SK-N-SH (cell line): ENCODE measurements at regions not wholly inside any gene's neighbourhood (a gene's known extent, or its start where the extent isn't known, plus 50 kb on each side); places are given as distances from the start of the nearest gene placed in this dataset.

Source experiments
- CTCF ChIA-PET: fragments of 300-600, 350-600 bp; formaldehyde crosslinking; extraction: SDS; loops from one replicate; lab custom pipeline; 2021; lab: Yijun Ruan, JAX
- POLR2A ChIA-PET: fragments of 350-600 bp; sonication (Branson Sonifier 250); formaldehyde crosslinking; extraction: SDS; loops from one replicate; lab custom pipeline; 2020; ENCODE audit warnings: antibody characterized with exemption, inconsistent platforms; lab: Yijun Ruan, JAX
- DNase-seq: peaks from one replicate; pipeline ENCODE4 v3.0.0; 2012
- H2AFZ ChIP-seq: fragments of 200-600 bp; sonication (generic); 2 replicates; pipeline ENCODE4 v1.8.1; 2016; ENCODE audit warnings: antibody characterized with exemption, mild to moderate bottlenecking, low read depth
- H3F3A ChIP-seq: fragments of 200-600 bp; sonication (generic); replicated peaks from 2 replicates; pipeline ENCODE3; 2016; ENCODE audit warnings: antibody characterized with exemption, mild to moderate bottlenecking; ENCODE audit not compliant: insufficient read depth
- H3K27ac ChIP-seq, 2 experiments: fragments of 200-500 bp in 1 of 2; fragments of 200-600 bp in 1 of 2; sonication (Bioruptor generic) in 1 of 2; sonication (generic), shearing (Covaris generic) in 1 of 2; 2 replicates each; pipeline versions ENCODE4 v1.5.1 to v1.6.1; 2014 to 2016; ENCODE audit warnings: low read depth in 2 of 2, inconsistent platforms in 1 of 2, low read length in 1 of 2, mild to moderate bottlenecking in 1 of 2, mixed read lengths in 1 of 2
- H3K27me3 ChIP-seq: fragments of 200-600 bp; sonication (generic), shearing (Covaris generic); 2 replicates; pipeline ENCODE4 v1.6.1; 2016; ENCODE audit warnings: mixed run types; ENCODE audit not compliant: insufficient read depth
- H3K36me3 ChIP-seq, 2 experiments: fragments of 200-500 bp in 1 of 2; fragments of 200-600 bp in 1 of 2; sonication (Bioruptor generic) in 1 of 2; sonication (generic) in 1 of 2; replicated peaks in 1 of 2; 2 replicates each; pipeline versions ENCODE3 to v1.5.1; 2014 to 2016; ENCODE audit warnings: low read length in 1 of 2, mild to moderate bottlenecking in 1 of 2; ENCODE audit not compliant: insufficient read depth in 2 of 2, control insufficient read depth in 1 of 2
- H3K4me1 ChIP-seq, 2 experiments: fragments of 200-500 bp in 1 of 2; fragments of 200-600 bp in 1 of 2; sonication (Bioruptor generic) in 1 of 2; sonication (generic), shearing (Covaris generic) in 1 of 2; 2 replicates each; pipeline versions ENCODE4 v1.5.1 to v1.6.1; 2014 to 2016; ENCODE audit warnings: low read depth in 1 of 2, low read length in 1 of 2, mixed run types in 1 of 2; ENCODE audit not compliant: insufficient read depth in 2 of 2, control insufficient read depth in 1 of 2
- H3K4me2 ChIP-seq: fragments of 200-600 bp; sonication (generic), shearing (Covaris generic); 2 replicates; pipeline ENCODE4 v1.6.1; 2017; ENCODE audit warnings: mixed run types
- H3K4me3 ChIP-seq, 2 experiments: fragments of 200-500 bp in 1 of 2; fragments of 200-600 bp in 1 of 2; sonication (Bioruptor generic) in 1 of 2; sonication (generic), shearing (Covaris generic) in 1 of 2; 2 replicates each; pipeline versions ENCODE4 v1.5.1 to v1.8.1; 2014 to 2016; ENCODE audit warnings: low read depth in 2 of 2, inconsistent platforms in 1 of 2, low read length in 1 of 2, mild to moderate bottlenecking in 1 of 2, mixed read lengths in 1 of 2, moderate library complexity in 1 of 2
- H3K79me2 ChIP-seq: fragments of 200-600 bp; sonication (generic); 2 replicates; pipeline ENCODE4 v1.8.1; 2017; ENCODE audit warnings: mild to moderate bottlenecking; ENCODE audit not compliant: insufficient read depth
- H3K9ac ChIP-seq: fragments of 200-600 bp; sonication (generic); 2 replicates; pipeline ENCODE4 v1.6.1; 2017; ENCODE audit warnings: mixed run types
- H3K9me2 ChIP-seq: fragments of 200-600 bp; sonication (generic); 2 replicates; pipeline ENCODE4 v1.6.1; 2017; ENCODE audit warnings: mixed run types
- H3K9me3 ChIP-seq: fragments of 200-600 bp; sonication (generic); 2 replicates; pipeline ENCODE4 v1.6.1; 2017; ENCODE audit warnings: mixed run types, mild to moderate bottlenecking, moderate library complexity
- H4K20me1 ChIP-seq: fragments of 200-600 bp; sonication (generic); 2 replicates; pipeline ENCODE4 v1.6.1; 2017; ENCODE audit warnings: mild to moderate bottlenecking, mixed run types; ENCODE audit not compliant: insufficient read depth
- ELF1 ChIP-seq: IDR thresholded peaks from 2 replicates; pipeline ENCODE4 v1.4.0; 2012
- EP300 ChIP-seq, 2 experiments: IDR thresholded peaks; 2 replicates each; pipeline versions ENCODE4 v1.4.0 to v1.6.1; 2012; ENCODE audit warnings: borderline replicate concordance in 1 of 2, low read depth in 1 of 2, low read length in 1 of 2
- EZH2phosphoT487 ChIP-seq: fragments of 200-600 bp; sonication (generic); IDR thresholded peaks from 2 replicates; pipeline ENCODE4 v1.6.1; 2017; ENCODE audit warnings: low read depth, mixed run types, mild to moderate bottlenecking, antibody characterized with exemption, moderate library complexity, borderline replicate concordance
- FOSL2 ChIP-seq: IDR thresholded peaks from 2 replicates; pipeline ENCODE4 v1.4.0; 2012; ENCODE audit warnings: low read depth, mild to moderate bottlenecking, moderate library complexity, borderline replicate concordance
- FOXJ3 ChIP-seq: sonication (generic); formaldehyde crosslinking; IDR thresholded peaks from 2 replicates; pipeline ENCODE4 v1.5.1; 2020; ENCODE audit warnings: mild to moderate bottlenecking, missing genetic modification reagents
- FOXM1 ChIP-seq: IDR thresholded peaks from 2 replicates; pipeline ENCODE4 v1.4.0; 2012; ENCODE audit warnings: low read depth, mild to moderate bottlenecking
- GABPA ChIP-seq: IDR thresholded peaks from 2 replicates; pipeline ENCODE4 v1.4.0; 2012; ENCODE audit warnings: low read depth, mild to moderate bottlenecking
- IRF3 ChIP-seq: fragments of 150-350 bp; IDR thresholded peaks from 2 replicates; pipeline ENCODE4 v1.6.1; 2016; ENCODE audit warnings: mild to moderate bottlenecking, low read depth, low read length
- JUND ChIP-seq: IDR thresholded peaks from 2 replicates; pipeline ENCODE4 v1.4.0; 2012
- MAX ChIP-seq: IDR thresholded peaks from 2 replicates; pipeline ENCODE4 v1.4.0; 2012; ENCODE audit warnings: low read depth
- NFIC ChIP-seq: IDR thresholded peaks from 2 replicates; pipeline ENCODE4 v1.4.0; 2012; ENCODE audit warnings: borderline replicate concordance
- NRF1 ChIP-seq: IDR thresholded peaks from 2 replicates; pipeline ENCODE4 v1.6.1; 2012; ENCODE audit warnings: low read depth, mild to moderate bottlenecking, low read length
- RXRA ChIP-seq: IDR thresholded peaks from 2 replicates; pipeline ENCODE4 v1.4.0; 2012; ENCODE audit warnings: low read depth, mild to moderate bottlenecking, borderline replicate concordance
- SMC3 ChIP-seq: IDR thresholded peaks from 2 replicates; pipeline ENCODE4 v1.6.1; 2012; ENCODE audit warnings: low read depth, low read length, improper control_type of control experiment
- TCF12 ChIP-seq: IDR thresholded peaks from 2 replicates; pipeline ENCODE4 v1.4.0; 2012
- TEAD4 ChIP-seq: IDR thresholded peaks from 2 replicates; pipeline ENCODE4 v1.4.0; 2012; ENCODE audit warnings: mild to moderate bottlenecking, borderline replicate concordance; ENCODE audit not compliant: insufficient read depth
- YY1 ChIP-seq: IDR thresholded peaks from 2 replicates; pipeline ENCODE4 v1.4.0; 2012; ENCODE audit warnings: low read depth, mild to moderate bottlenecking
- ZBTB33 ChIP-seq: IDR thresholded peaks from 2 replicates; pipeline ENCODE4 v1.4.0; 2012; ENCODE audit warnings: low read depth, borderline replicate concordance
- WGBS: methylation state at CpG from one replicate; pipeline ENCODE4 v1.1.6; 2017; ENCODE audit warnings: low lambda C conversion rate; 5-methylcytosine and 5-hydroxymethylcytosine counted together

- TF ChIP-seq ZBTB33 (no peak), NRF1 (no peak), FOXM1 (no peak), GABPA (no peak), SMC3 (no peak), MAX (no peak), IRF3 (no peak)
Measured at GRCh38 chr22:48953830-48954229, 873.8 kb downstream of the BRD1 start (continued).

GRCh38 chr22:48953103-48953720, 874.5 kb downstream of the BRD1 start:
- POLR2A ChIA-PET: no interaction called here
- no peaks in the 10 kb centered on the region for H3K36me3 ChIP-seq
- no peak overlapping the region for H3K4me2 ChIP-seq
- no peak for DNase-seq
- no peaks in the 10 kb centered on the region; the same call in 1 of the 2 replicates for H3K27me3 ChIP-seq
- H4K20me1 ChIP-seq: no peaks in the 10 kb centered on the region
- 15% methylated on average over 9 of the region's 11 CpGs for WGBS
- no peak overlapping the region for H3K9ac ChIP-seq
- H2AFZ ChIP-seq: no peak overlapping the region
- TF ChIP-seq YY1: no peak
- no peak for TF ChIP-seq FOXJ3
- TF ChIP-seq EP300 (IDR thresholded peaks at IDR 0.05; ENCODE audit: borderline replicate concordance in 1 of 2, low read depth in 1 of 2, low read length in 1 of 2): no peak
- TF ChIP-seq NFIC: no peak
- TF ChIP-seq TCF12: no peak
- TF ChIP-seq RXRA: no peak
- no peak for TF ChIP-seq FOSL2
- TF ChIP-seq TEAD4: no peak
- no peak for TF ChIP-seq EZH2phosphoT487
- no peak for TF ChIP-seq GABPA
- no peak for TF ChIP-seq JUND
- no peak for TF ChIP-seq ELF1
- no peaks in the 10 kb centered on the region; a peak in 1 of 4 replicates for H3K4me1 ChIP-seq
- H3K27ac ChIP-seq: no peak overlapping the region
- no peaks in the 10 kb centered on the region for H3K79me2 ChIP-seq
- no peaks in the 10 kb centered on the region for H3F3A ChIP-seq
- no peaks in the 10 kb centered on the region for H3K9me2 ChIP-seq
- H3K4me3 ChIP-seq: no peak overlapping the region
- CTCF ChIA-PET: interaction anchor here (2.5 kb wide), 1 partner anchor 10 kb away, joined by 8 read pairs; no protein-coding TSS in a partner anchor
- no peaks in the 10 kb centered on the region for H3K9me3 ChIP-seq
